Body of pancreas (tissue), 4 donors: ENCODE measurements at regions not wholly inside any gene's neighbourhood (a gene's known extent, or its start where the extent isn't known, plus 50 kb on each side); places are given as distances from the start of the nearest gene placed in this dataset.

Experiments
- ATAC-seq: fragments of 150-250 bp; one replicate; pipeline ENCODE4 v1.9.1; 2016
- DNase-seq, 4 donors: peaks; one replicate each; pipeline ENCODE4 v3.0.0-alpha.2; 2019
- H3K27ac ChIP-seq, 4 donors: fragments of 200-600 bp; sonication (generic); 1 replicate in 3 of 4; 2 replicates in 1 of 4; pipeline versions ENCODE4 v1.5.1 to v1.6.1; 2016 to 2019; ENCODE audit warnings: mild to moderate bottlenecking in 1 of 4, mixed read lengths in 1 of 4, moderate library complexity in 1 of 4
- H3K27me3 ChIP-seq, 2 donors: fragments of 200-600 bp; sonication (generic); one replicate each; pipeline ENCODE4 v1.6.0; 2016; ENCODE audit warnings: mild to moderate bottlenecking in 1 of 2
- H3K36me3 ChIP-seq, 2 donors: fragments of 200-600 bp; sonication (generic); replicated peaks in 1 of 2; 2 replicates each; pipeline ENCODE4 v1.5.1; 2016; ENCODE audit warnings: low read depth in 2 of 2; ENCODE audit not compliant: insufficient read depth in 1 of 2
- H3K4me1 ChIP-seq: fragments of 200-600 bp; sonication (generic); one replicate; pipeline ENCODE4 v1.6.0; 2016
- H3K4me3 ChIP-seq, 2 donors: fragments of 200-600 bp; sonication (generic); 1 replicate in 1 of 2; 2 replicates in 1 of 2; pipeline ENCODE4 v1.5.1; 2016 to 2019
- H3K9me3 ChIP-seq, 3 donors: fragments of 200-600 bp; sonication (generic); 1 replicate in 2 of 3; 2 replicates in 1 of 3; pipeline ENCODE4 v1.5.1; 2016
- CTCF ChIP-seq, 7 experiments: fragments of 450-650 bp in 4 of 7; fragments of 200-600 bp in 3 of 7; sonication (generic) in 3 of 7; IDR thresholded peaks; one replicate each; pipeline ENCODE4 v1.5.1; 2016 to 2019; ENCODE audit warnings: antibody characterized with exemption in 7 of 7
- POLR2A ChIP-seq, 3 donors: fragments of 450-650 bp; IDR thresholded peaks; one replicate each; pipeline ENCODE4 v1.6.1; 2016; ENCODE audit warnings: antibody characterized with exemption in 3 of 3, mild to moderate bottlenecking in 2 of 3
- WGBS, 2 donors: methylation state at CpG; one replicate each; pipeline ENCODE4 v1.1.5; 2017; 5-methylcytosine and 5-hydroxymethylcytosine counted together
- intact Hi-C: fragments of 100-400 bp; cut with DNase I; formaldehyde crosslinking; loops from one replicate; pipeline ENCODE4 v1.15.1; 2023

- no peak overlapping the region for H3K27ac ChIP-seq
- no peak for ATAC-seq
- WGBS, 2 donors: 76 to 79% methylated on average over 6 of the region's 6 CpGs
- DNase-seq: no peak
- H3K4me3 ChIP-seq: no peak overlapping the region
- H3K27me3 ChIP-seq: no peaks in the 10 kb centered on the region
- H3K4me1 ChIP-seq: no peaks in the 10 kb centered on the region
- intact Hi-C loops: no loop called here
- H3K9me3 ChIP-seq: no peaks in the 10 kb centered on the region
- no peaks in the 10 kb centered on the region for H3K36me3 ChIP-seq
- no peak for TF ChIP-seq POLR2A (IDR thresholded peaks at IDR 0.05)
Observed at GRCh38 chr18:34315591-34316352, 91.1 kb upstream of the NOL4 start.

- no peak for DNase-seq
- TF ChIP-seq CTCF (IDR thresholded peaks at IDR 0.05) (no peak), POLR2A (IDR thresholded peaks at IDR 0.05) (no peak)
- Histone ChIP-seq H3K27me3 (no peaks in the 10 kb centered on the region), H3K4me1 (no peaks in the 10 kb centered on the region), H3K27ac (no peak overlapping the region), H3K36me3 (no peaks in the 10 kb centered on the region), H3K9me3 (no peaks in the 10 kb centered on the region), H3K4me3 (no peak overlapping the region)
- intact Hi-C loops: no loop called here
- 59 to 64% methylated on average over 2 of the region's 2 CpGs for WGBS, 2 donors
- ATAC-seq: no peak
Observed at GRCh38 chr18:34320267-34320666, 95.6 kb upstream of the NOL4 start.

- H3K27me3 ChIP-seq: no peaks in the 10 kb centered on the region
- no peaks in the 10 kb centered on the region for H3K4me1 ChIP-seq
- no peaks in the 10 kb centered on the region for H3K9me3 ChIP-seq
- DNase-seq (no peak), ATAC-seq (no peak)
- 78 to 88% methylated on average over 2 of the region's 2 CpGs for WGBS, 2 donors
- no peaks in the 10 kb centered on the region for H3K36me3 ChIP-seq
- no peak for TF ChIP-seq POLR2A (IDR thresholded peaks at IDR 0.05)
- no peak for TF ChIP-seq CTCF (IDR thresholded peaks at IDR 0.05)
- H3K4me3 ChIP-seq: no peak overlapping the region
- intact Hi-C loops: no loop called here
- no peak overlapping the region for H3K27ac ChIP-seq
Observed at GRCh38 chr18:34321066-34321465, 96.4 kb upstream of the NOL4 start.

GRCh38 chr18:34322365-34323289 lies 97.9 kb upstream of the NOL4 start:
- peak; percentile 50 for ATAC-seq
- H3K27me3 ChIP-seq: no peaks in the 10 kb centered on the region
- H3K4me1 ChIP-seq: no peaks in the 10 kb centered on the region
- no peak overlapping the region for H3K27ac ChIP-seq
- TF ChIP-seq POLR2A (IDR thresholded peaks at IDR 0.05): no peak
- TF ChIP-seq CTCF (IDR thresholded peaks at IDR 0.05): peak; percentile 24 to 68 (median 62)
- peak; percentile 50 to 79 (median 68) for DNase-seq
- H3K36me3 ChIP-seq: no peaks in the 10 kb centered on the region
- intact Hi-C loops: no loop called here
- 15 to 16% methylated on average over 16 of the region's 16 CpGs for WGBS, 2 donors
- no peak overlapping the region for H3K4me3 ChIP-seq
- no peaks in the 10 kb centered on the region for H3K9me3 ChIP-seq

GRCh38 chr18:34329840-34330239 lies 105.1 kb upstream of the NOL4 start:
- Histone ChIP-seq H3K4me3 (no peak overlapping the region), H3K4me1 (no peaks in the 10 kb centered on the region), H3K9me3 (no peaks in the 10 kb centered on the region), H3K27ac (no peak overlapping the region), H3K27me3 (no peaks in the 10 kb centered on the region), H3K36me3 (no peaks in the 10 kb centered on the region)
- DNase-seq (no peak), ATAC-seq (no peak)
- 12 to 20% methylated on average over 1 of the region's 1 CpG for WGBS, 2 donors
- no peak for TF ChIP-seq CTCF (IDR thresholded peaks at IDR 0.05)
- TF ChIP-seq POLR2A (IDR thresholded peaks at IDR 0.05): no peak
- intact Hi-C loops: no loop called here
